T47D (cell line): ENCODE measurements at regions not wholly inside any gene's neighbourhood (a gene's known extent, or its start where the extent isn't known, plus 50 kb on each side); places are given as distances from the start of the nearest gene placed in this dataset.

Experiments used
- DNase-seq, 2 experiments: peaks; one replicate each; pipeline versions ENCODE4 v3.0.0 to v3.0.0-alpha.2; 2011 to 2012; ENCODE audit warnings: low read depth in 1 of 2, low spot score in 1 of 2
- JUND ChIP-seq: IDR thresholded peaks from 2 replicates; pipeline ENCODE4 v1.6.1; 2012; ENCODE audit warnings: low read depth
- in situ Hi-C: cut with HindIII; loops from 2 replicates; pipeline ENCODE4 v1.10.0; 2016; ENCODE audit warnings: low sequenced_read_pairs, low pct_unique_long_range_greater_than_20kb

GRCh38 chr11:127492029-127492428 is 491.5 kb upstream of the KIRREL3 start:
- no peak for TF ChIP-seq JUND
- DNase-seq = no peak
- in situ Hi-C loops = no loop called here

- in situ Hi-C loops = no loop called here
These were observed 491.0 kb upstream of the KIRREL3 start for GRCh38 chr11:127491589-127491988.

GRCh38 chr11:127490896-127491295 is 490.3 kb upstream of the KIRREL3 start:
- in situ Hi-C loops = no loop called here
- no peak for TF ChIP-seq JUND
- no peak for DNase-seq

More at GRCh38 chr11:127491589-127491988, 491.0 kb upstream of the KIRREL3 start:
- no peak for DNase-seq
- no peak for TF ChIP-seq JUND

- TF ChIP-seq JUND = no peak
- in situ Hi-C loops = no loop called here
- no peak for DNase-seq
These were observed 485.0 kb upstream of the KIRREL3 start for GRCh38 chr11:127485541-127485940.

- TF ChIP-seq JUND = no peak
- in situ Hi-C loops = no loop called here
- no peak for DNase-seq
These were observed 480.8 kb upstream of the KIRREL3 start for GRCh38 chr11:127481391-127481790.

GRCh38 chr11:127478826-127479225 is 478.3 kb upstream of the KIRREL3 start:
- no peak for DNase-seq
- in situ Hi-C loops = no loop called here
- TF ChIP-seq JUND = no peak

GRCh38 chr11:127474766-127475165 is 474.2 kb upstream of the KIRREL3 start:
- in situ Hi-C loops = no loop called here
- no peak for TF ChIP-seq JUND
- DNase-seq = no peak

GRCh38 chr11:127472505-127472904 is 471.9 kb upstream of the KIRREL3 start:
- DNase-seq = no peak
- in situ Hi-C loops = no loop called here
- no peak for TF ChIP-seq JUND

- DNase-seq = no peak
- in situ Hi-C loops = no loop called here
- no peak for TF ChIP-seq JUND
These were observed 471.1 kb upstream of the KIRREL3 start for GRCh38 chr11:127471662-127472061.

- no peak for TF ChIP-seq JUND
- peak in 1 of 2 experiments; percentile 13 for DNase-seq
- in situ Hi-C loops = no loop called here
These were observed 469.8 kb upstream of the KIRREL3 start for GRCh38 chr11:127470306-127470884.

- TF ChIP-seq JUND = no peak
- in situ Hi-C loops = no loop called here
- DNase-seq = no peak
These were observed 463.8 kb upstream of the KIRREL3 start for GRCh38 chr11:127464325-127464724.

- no peak for TF ChIP-seq JUND
- DNase-seq = no peak
- in situ Hi-C loops = no loop called here
These were observed 461.4 kb upstream of the KIRREL3 start for GRCh38 chr11:127462065-127462344.

GRCh38 chr11:127461241-127462064 is 460.9 kb upstream of the KIRREL3 start:
- DNase-seq = no peak
- in situ Hi-C loops = no loop called here
- TF ChIP-seq JUND = no peak

GRCh38 chr11:127458561-127458960 is 458.0 kb upstream of the KIRREL3 start:
- in situ Hi-C loops = no loop called here
- TF ChIP-seq JUND = no peak
- DNase-seq = no peak
